ENCODE measurements at regions not wholly inside any gene's neighbourhood (a gene's known extent, or its start where the extent isn't known, plus 50 kb on each side); places are given as distances from the start of the nearest gene placed in this dataset.

DNA sequence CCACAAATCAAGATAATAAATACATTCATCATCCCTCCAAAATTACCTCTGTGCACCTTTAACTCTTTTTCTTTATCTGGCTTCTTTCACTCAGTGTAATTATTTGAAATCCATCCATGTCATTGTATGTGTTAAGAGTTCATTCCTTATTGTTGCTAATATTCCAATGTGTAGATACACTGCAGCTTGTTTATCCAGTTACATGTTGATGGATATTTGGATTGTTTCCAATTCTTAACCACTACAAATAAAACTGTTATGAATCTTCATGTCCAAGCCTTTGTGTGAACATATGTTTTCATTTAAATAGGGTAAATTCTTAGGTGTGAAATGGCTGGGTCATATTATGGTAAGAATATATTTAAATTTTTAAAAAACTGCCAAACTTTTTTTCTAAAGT is 323.3 kb upstream of the NCAM1 start:
- Mint-ChIP-seq H3K27ac (no peak overlapping the region), H3K27me3 (peaks cover 11% of the 10 kb centered on the region), H3K36me3 (no peaks in the 10 kb centered on the region), H3K4me3 (no peak overlapping the region), H3K9me3 (peaks cover 6% of the 10 kb centered on the region), H3K4me1 (no peaks in the 10 kb centered on the region)
- DNase-seq = no peak
- CTCF ChIA-PET = no interaction called here

DNA sequence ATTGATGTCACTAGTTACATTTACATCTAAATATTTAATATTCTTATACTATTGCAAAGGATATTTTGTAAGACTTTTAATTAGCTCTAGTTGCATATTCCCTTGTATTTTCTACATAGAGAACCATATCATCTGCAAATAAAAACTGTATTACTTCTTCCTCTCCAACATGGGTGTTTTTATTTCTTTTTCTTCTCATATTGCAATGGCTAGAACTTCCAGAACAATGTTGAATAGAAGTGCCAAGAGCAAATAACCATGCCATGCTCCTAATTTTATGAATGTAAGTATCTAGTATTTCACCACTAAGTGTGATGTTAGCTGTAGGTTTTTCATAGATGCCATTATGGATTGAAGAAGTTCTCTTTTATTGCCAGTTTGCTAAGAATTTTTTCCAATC is 321.8 kb upstream of the NCAM1 start:
- H3K36me3 Mint-ChIP-seq = no peaks in the 10 kb centered on the region
- DNase-seq = no peak
- CTCF ChIA-PET = no interaction called here
- H3K4me1 Mint-ChIP-seq = no peaks in the 10 kb centered on the region
- H3K27me3 Mint-ChIP-seq = no peaks in the 10 kb centered on the region
- peaks cover 6% of the 10 kb centered on the region for H3K9me3 Mint-ChIP-seq
- no peak overlapping the region for H3K4me3 Mint-ChIP-seq
- H3K27ac Mint-ChIP-seq = no peak overlapping the region

- CTCF ChIA-PET = no interaction called here
- no peak overlapping the region for H3K4me3 Mint-ChIP-seq
- no peaks in the 10 kb centered on the region for H3K4me1 Mint-ChIP-seq
- H3K36me3 Mint-ChIP-seq = no peaks in the 10 kb centered on the region
- DNase-seq = no peak
- H3K27me3 Mint-ChIP-seq = no peaks in the 10 kb centered on the region
- peaks cover 6% of the 10 kb centered on the region for H3K9me3 Mint-ChIP-seq
- H3K27ac Mint-ChIP-seq = no peak overlapping the region
Observed at GRCh38 chr11:112643416-112643815, 317.8 kb upstream of the NCAM1 start.

GRCh38 chr11:112644410-112645131 is 316.6 kb upstream of the NCAM1 start:
- no peak for DNase-seq
- H3K4me1 Mint-ChIP-seq = no peaks in the 10 kb centered on the region
- H3K27me3 Mint-ChIP-seq = no peaks in the 10 kb centered on the region
- CTCF ChIA-PET = no interaction called here
- no peak overlapping the region for H3K4me3 Mint-ChIP-seq
- H3K27ac Mint-ChIP-seq = no peak overlapping the region
- H3K36me3 Mint-ChIP-seq = no peaks in the 10 kb centered on the region
- H3K9me3 Mint-ChIP-seq = peaks cover 4% of the 10 kb centered on the region

DNA sequence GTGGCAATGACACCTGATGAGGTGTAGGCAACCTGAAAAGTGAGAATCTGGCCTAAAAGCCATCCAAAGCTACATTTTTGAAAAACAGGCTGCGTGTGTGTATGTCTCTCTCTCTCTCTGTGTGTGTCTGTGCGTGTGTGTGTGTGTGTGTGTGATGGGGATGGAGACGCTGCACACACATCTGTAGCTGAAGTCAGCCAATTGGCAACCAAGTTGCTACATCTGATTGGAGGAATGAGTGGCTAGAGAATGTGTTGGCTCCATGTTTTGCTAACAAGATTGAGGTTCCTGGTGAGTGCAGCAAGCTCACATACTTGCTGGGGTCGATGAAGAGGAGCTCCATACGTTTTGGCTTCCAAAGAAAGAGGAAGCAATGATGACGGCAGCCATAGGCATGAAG is 311.4 kb upstream of the NCAM1 start:
- Mint-ChIP-seq H3K9me3 (no peaks in the 10 kb centered on the region), H3K4me3 (no peak overlapping the region), H3K27me3 (no peaks in the 10 kb centered on the region), H3K27ac (no peak overlapping the region), H3K36me3 (no peaks in the 10 kb centered on the region), H3K4me1 (no peaks in the 10 kb centered on the region)
- no peak for DNase-seq
- CTCF ChIA-PET = no interaction called here

- H3K9me3 Mint-ChIP-seq = no peaks in the 10 kb centered on the region
- no peaks in the 10 kb centered on the region for H3K4me1 Mint-ChIP-seq
- no peak overlapping the region for H3K4me3 Mint-ChIP-seq
- no peaks in the 10 kb centered on the region for H3K36me3 Mint-ChIP-seq
- H3K27me3 Mint-ChIP-seq = no peaks in the 10 kb centered on the region
- DNase-seq = no peak
- CTCF ChIA-PET = no interaction called here
- no peak overlapping the region for H3K27ac Mint-ChIP-seq
Observed at GRCh38 chr11:112650527-112650926, 310.7 kb upstream of the NCAM1 start.

GRCh38 chr11:112651386-112651785 is 309.8 kb upstream of the NCAM1 start:
- DNase-seq = no peak
- H3K27me3 Mint-ChIP-seq = peaks cover 4% of the 10 kb centered on the region
- CTCF ChIA-PET = no interaction called here
- no peaks in the 10 kb centered on the region for H3K36me3 Mint-ChIP-seq
- H3K9me3 Mint-ChIP-seq = no peaks in the 10 kb centered on the region
- no peak overlapping the region for H3K4me3 Mint-ChIP-seq
- H3K4me1 Mint-ChIP-seq = no peaks in the 10 kb centered on the region
- H3K27ac Mint-ChIP-seq = no peak overlapping the region

- no peak overlapping the region for H3K4me3 Mint-ChIP-seq
- no peak for DNase-seq
- peaks cover 7% of the 10 kb centered on the region for H3K27me3 Mint-ChIP-seq
- H3K27ac Mint-ChIP-seq = no peak overlapping the region
- H3K36me3 Mint-ChIP-seq = no peaks in the 10 kb centered on the region
- no peaks in the 10 kb centered on the region for H3K4me1 Mint-ChIP-seq
- H3K9me3 Mint-ChIP-seq = no peaks in the 10 kb centered on the region
- CTCF ChIA-PET = no interaction called here
Observed at GRCh38 chr11:112652786-112653390, 308.3 kb upstream of the NCAM1 start.

DNA sequence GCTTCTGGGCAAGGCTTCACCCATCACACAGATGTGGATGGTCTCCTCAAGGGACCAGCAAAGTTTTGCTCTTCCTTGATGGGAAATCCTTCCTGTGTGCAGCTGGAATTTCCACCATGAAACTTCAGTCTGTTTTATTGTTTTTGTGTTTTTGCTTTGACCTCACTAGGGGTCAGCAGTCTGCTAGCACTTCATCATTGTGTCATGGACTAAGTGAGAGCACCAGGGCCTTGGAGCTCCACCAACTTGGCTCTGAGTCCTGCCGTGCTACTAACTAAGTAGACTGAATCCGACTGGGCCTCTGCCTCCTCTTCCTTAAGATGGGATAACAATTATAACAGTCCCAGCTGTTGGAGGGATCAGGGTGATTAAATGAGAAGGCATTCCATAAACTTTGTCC is 305.8 kb upstream of the NCAM1 start:
- CTCF ChIA-PET = no interaction called here

DNA sequence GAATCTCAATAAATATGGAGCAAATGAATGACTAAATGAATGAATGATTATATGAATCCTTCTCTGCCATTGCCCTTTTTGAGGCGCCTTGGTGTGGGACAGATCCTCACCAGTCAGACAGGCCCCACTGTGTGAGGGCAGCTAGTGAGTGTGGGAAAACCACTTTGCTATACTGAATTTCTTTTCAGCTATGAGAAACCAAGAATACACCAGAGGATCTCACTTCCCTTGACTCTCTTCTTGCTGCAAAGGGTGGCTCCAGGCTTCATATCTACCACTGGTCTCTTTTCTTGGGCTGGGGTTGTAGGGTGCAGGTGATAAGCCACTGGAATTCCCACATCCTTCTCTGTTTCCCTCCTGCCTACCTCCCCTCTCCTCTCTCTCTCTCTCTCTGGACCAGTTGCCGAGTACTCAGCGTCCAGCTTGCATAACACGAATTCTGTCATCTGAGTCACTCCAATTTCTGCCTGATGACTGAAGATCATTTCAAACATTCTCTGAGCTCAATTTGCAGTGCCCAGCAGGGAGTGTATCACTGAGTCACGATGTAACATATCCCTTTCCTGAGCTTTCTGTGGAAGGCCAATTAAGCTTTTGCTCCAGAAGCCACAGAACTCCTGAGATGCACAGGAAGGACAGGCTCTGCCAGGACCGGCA is 304.3 kb upstream of the NCAM1 start:
- H3K4me1 Mint-ChIP-seq = no peaks in the 10 kb centered on the region
- no peaks in the 10 kb centered on the region for H3K36me3 Mint-ChIP-seq
- H3K27me3 Mint-ChIP-seq = peaks cover 7% of the 10 kb centered on the region
- CTCF ChIA-PET = interaction anchor here (0.9 kb wide), 1 partner anchor 633 kb away, joined by 3 read pairs; no protein-coding TSS in a partner anchor
- no peak overlapping the region for H3K4me3 Mint-ChIP-seq
- no peak overlapping the region for H3K27ac Mint-ChIP-seq
- H3K9me3 Mint-ChIP-seq = no peaks in the 10 kb centered on the region
- no peak for DNase-seq

More for the DNA sequence above, 305.8 kb upstream of the NCAM1 start:
- Mint-ChIP-seq H3K27me3 (peaks cover 7% of the 10 kb centered on the region), H3K9me3 (no peaks in the 10 kb centered on the region), H3K4me3 (no peak overlapping the region), H3K4me1 (no peaks in the 10 kb centered on the region), H3K36me3 (no peaks in the 10 kb centered on the region), H3K27ac (no peak overlapping the region)
- no peak for DNase-seq

GRCh38 chr11:112658431-112658878 is 302.8 kb upstream of the NCAM1 start:
- Mint-ChIP-seq H3K9me3 (no peaks in the 10 kb centered on the region), H3K27ac (no peak overlapping the region)
- CTCF ChIA-PET = no interaction called here

DNA sequence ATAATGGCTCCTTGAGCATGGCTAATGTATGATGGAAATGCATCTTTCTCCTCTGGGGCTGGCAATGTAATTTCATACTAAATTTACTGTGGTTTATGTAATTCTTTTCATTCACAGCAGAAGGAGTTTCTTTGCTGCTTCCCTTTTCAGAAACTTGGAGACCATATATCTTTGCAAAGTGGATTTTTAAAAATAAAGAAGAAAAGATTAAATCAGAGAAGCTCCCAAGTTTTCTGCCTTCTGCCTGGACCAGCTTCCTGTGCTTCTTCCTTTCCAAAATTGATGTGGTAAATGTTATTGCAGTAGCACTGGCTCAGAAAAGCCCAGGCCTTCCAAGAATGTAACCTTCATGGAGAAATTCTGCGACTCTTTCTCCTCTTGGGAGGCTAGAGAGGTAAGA is 300.1 kb upstream of the NCAM1 start:
- Mint-ChIP-seq H3K27ac (no peak overlapping the region), H3K9me3 (no peaks in the 10 kb centered on the region), H3K4me1 (no peaks in the 10 kb centered on the region), H3K36me3 (no peaks in the 10 kb centered on the region), H3K27me3 (peaks cover 11% of the 10 kb centered on the region), H3K4me3 (no peak overlapping the region)
- CTCF ChIA-PET = no interaction called here
- no peak for DNase-seq

More at GRCh38 chr11:112658431-112658878, 302.8 kb upstream of the NCAM1 start:
- no peak for DNase-seq
- H3K4me1 Mint-ChIP-seq = no peaks in the 10 kb centered on the region
- peaks cover 7% of the 10 kb centered on the region for H3K27me3 Mint-ChIP-seq
- H3K36me3 Mint-ChIP-seq = no peaks in the 10 kb centered on the region
- no peak overlapping the region for H3K4me3 Mint-ChIP-seq

DNA sequence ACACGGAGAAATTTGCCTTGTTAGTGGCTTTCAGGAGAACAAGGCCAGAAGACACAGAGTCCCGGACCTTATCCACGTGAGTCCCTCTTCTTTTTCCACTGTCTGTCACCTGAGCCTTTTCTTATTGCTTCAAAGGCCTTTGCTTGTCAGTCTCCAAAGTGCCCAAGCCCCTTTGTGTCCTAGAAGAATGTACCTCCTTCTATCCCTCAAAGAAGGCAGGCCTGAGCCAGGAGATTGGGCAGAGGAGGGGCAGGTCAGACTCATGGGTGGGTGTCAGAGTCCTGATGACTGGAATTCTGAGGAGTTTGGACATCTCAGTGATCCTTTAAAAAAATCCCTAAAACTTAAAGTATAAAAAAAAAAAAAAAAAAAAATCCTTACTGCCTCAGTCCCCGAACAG is 299.6 kb upstream of the NCAM1 start:
- no peaks in the 10 kb centered on the region for H3K4me1 Mint-ChIP-seq
- no peaks in the 10 kb centered on the region for H3K36me3 Mint-ChIP-seq
- no peaks in the 10 kb centered on the region for H3K9me3 Mint-ChIP-seq
- H3K4me3 Mint-ChIP-seq = no peak overlapping the region
- DNase-seq = no peak
- H3K27ac Mint-ChIP-seq = no peak overlapping the region
- H3K27me3 Mint-ChIP-seq = peaks cover 10% of the 10 kb centered on the region
- CTCF ChIA-PET = no interaction called here

- no peaks in the 10 kb centered on the region for H3K9me3 Mint-ChIP-seq
- H3K4me3 Mint-ChIP-seq = no peak overlapping the region
- no peak for DNase-seq
- CTCF ChIA-PET = no interaction called here
- no peak overlapping the region for H3K27ac Mint-ChIP-seq
- peaks cover 7% of the 10 kb centered on the region for H3K27me3 Mint-ChIP-seq
- H3K4me1 Mint-ChIP-seq = no peaks in the 10 kb centered on the region
- no peaks in the 10 kb centered on the region for H3K36me3 Mint-ChIP-seq
Observed at GRCh38 chr11:112662554-112662953, 298.7 kb upstream of the NCAM1 start.

All from activated naive CD4-positive, alpha-beta T cell treated with anti-CD3 and anti-CD28 coated beads, Interleukin-2, amount 10 ng/mL, durations not matched to agents 7 days and 5 days (primary cell).